ENCODE measurements at regions not wholly inside any gene's neighbourhood (a gene's known extent, or its start where the extent isn't known, plus 50 kb on each side); places are given as distances from the start of the nearest gene placed in this dataset.
"Not testable (repeated sequence)": the region's sequence is repeated elsewhere in the genome, so short reads cannot be mapped to it uniquely, and the experiment has no call there.

DNA sequence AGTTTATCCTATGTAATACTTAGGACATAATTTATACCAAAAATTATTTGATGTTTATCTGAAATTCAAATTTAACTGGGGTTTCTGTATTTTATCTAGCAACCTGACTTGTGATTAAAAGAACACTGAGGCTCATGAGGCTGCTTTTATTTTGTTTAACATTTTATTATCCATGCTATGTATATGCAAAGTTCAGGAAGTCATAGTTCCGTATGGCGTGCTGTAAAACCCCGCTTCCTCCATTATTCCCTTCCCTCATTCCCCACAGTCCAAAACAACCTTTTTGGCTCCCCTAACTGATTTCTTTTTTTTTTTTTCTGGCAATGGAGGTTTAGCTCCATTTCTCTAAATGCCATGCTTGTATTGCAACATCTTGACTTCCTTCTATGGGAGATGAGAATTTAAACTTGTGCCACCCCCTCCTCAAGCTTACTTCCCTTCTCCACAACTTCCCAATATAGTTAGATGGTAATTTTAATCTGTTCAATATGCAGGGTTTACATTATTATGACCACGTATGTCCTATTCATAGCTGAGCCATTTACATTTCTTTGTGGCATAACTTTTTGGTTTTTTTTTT lies 138.0 kb upstream of the DNAH14 start:
- DNase-seq (ENCODE audit: low read depth) = no peak

DNA sequence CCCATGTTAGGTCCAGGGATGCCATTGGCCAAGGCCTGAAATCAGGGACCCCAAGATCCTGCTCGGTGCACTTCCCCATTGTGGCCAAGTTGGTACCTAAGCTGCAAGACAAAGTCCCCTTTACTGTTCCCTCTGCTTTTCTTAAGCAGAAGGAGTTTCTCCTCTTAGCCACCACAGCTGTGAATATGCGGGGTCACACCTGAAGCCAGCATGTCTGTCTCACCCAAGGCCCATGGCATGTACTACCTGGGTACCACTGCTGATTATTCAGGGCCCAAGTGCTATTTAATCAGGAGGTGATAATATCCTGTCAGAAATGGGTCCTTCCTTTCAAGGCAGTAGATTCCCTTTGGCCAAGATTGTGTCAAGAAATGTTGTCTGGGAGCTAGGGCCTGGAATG lies 133.9 kb upstream of the DNAH14 start:
- DNase-seq (ENCODE audit: low read depth) = no peak

DNA sequence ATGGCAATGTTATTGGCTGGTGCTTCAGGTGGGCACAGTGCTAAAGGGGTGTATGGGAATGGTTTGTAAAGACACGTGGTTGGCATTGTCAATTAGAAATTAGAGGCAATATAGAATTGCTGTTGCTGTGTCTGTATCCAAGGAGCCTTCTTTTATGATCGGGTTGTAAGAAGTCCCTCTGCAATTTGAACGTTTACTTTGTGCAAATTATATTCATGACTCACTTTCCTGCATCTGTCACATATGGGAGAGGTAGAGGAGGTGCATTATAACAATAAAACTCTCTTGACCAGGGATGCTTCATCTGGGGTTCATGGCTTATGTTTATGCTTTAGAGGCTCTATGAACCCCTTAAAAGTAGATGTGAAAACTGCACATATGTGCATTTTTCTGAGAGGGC lies 130.4 kb upstream of the DNAH14 start:
- no peak for DNase-seq (ENCODE audit: low read depth)

DNA sequence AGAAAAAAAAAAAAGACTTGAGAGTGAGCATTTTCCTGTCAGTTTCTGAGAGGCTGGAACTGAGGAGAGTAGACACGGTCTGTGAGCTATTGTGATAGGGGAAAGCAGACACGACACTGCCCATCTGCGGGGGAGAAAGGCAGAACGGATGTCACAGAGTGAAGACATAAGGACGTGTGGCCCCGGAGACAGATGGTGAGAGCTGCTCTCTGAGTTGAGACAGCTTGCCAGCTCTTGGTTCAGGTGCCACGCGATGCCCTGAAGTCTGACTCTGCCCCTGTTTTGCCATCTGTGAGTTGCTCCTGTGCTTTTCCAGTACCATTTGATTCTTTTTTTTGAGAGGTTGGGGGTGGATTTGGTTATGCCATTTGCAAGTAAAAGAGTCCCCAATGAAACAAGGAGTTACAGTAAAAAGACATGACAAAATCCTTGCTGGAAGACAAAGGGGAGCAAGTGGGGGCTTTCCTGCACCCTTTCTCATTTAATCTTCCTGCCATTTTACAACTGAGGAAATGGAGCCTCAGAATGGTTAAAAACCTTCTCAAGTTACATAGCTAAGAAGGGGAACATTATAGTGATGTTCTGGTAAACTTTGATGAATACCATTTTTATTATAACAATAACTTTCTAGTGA lies 128.9 kb upstream of the DNAH14 start:
- no peak for DNase-seq (ENCODE audit: low read depth)

DNA sequence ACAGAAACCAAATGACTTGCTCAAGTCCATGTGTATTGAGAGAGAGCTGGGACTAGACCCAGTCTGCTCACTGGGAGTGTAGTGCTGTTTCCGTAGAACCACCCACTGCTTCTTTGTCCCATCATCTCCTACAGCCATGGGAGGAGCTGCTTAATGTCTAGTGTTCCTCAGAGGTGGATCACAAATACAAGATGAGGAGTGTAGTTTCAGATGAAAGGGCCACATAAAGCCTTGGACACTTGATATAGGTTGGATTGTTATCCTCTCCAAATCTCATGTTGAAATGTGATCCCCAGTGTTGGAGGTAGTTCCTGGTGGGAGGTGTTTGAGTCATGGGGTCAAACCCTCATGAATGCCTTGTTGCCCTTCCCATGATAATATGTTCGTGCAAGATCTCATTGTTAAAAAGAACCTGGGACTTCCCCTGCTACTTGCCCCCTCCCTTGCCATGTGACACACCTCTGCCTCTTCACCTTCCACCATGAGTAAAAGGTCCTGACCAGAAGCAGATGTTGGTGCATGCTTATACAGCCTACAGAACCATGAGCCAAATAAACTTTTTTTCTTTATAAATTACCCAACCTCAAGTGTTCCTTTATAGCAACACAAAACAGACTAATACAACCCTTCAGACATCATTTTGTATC lies 127.5 kb upstream of the DNAH14 start:
- no peak for DNase-seq (ENCODE audit: low read depth)

DNA sequence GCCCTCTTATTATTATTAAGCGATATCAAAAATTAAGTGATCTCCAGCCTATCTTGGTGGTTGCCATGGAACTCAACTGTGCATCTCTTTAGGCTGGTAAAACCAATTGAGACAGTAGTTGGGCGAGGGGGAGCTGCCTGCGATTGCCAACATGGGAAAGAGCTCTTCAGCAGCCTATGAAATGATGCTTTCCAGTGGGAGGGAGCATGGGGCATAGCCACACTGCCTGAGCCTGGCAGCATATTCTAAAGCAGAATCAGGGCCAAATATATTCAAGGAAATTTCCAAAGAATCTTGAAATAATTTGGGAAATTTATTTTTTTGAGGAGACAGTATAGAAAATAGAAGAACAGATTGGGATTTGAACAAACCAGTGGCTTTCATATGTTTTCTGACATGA lies 126.9 kb upstream of the DNAH14 start:
- no peak for DNase-seq (ENCODE audit: low read depth)

DNA sequence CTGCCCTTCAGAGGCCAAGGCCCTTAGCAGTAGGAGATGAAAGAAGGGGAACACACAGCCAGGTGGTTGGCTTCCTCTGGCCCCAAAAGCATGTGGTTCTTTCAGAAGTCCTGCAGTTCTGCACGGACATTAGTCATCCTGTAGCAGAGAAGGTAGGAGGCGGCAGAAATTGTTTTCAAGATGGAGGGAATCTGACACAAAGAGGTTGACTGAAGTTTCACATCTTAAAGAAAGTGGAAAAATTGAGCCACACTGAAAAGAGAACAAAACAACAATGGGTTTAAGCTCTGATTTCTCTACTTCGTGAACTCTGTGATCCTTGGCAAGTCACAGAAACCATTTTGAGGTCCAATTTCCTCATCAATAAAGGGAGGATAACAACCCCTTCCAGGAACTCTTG lies 125.3 kb upstream of the DNAH14 start:
- DNase-seq (ENCODE audit: low read depth) = no peak

DNA sequence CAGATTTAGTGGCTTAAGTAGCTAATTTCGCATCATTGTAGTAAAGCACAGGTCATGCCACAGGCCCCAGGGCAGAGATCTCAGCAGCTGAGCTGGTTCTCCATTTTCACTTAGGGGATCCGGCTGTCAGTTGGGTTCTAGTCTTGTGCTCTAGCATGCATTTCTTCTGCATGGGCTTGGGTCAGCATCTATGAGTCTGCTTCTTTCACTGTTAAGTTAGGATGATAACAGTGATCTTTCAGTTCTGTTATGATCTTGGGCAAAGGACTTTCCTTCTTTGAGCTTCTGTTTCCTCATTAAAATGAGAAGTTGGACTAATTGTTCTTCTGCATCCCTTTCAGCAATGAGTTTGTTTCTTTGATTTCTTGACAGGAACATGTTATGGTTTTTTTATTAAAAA lies 123.6 kb upstream of the DNAH14 start:
- DNase-seq (ENCODE audit: low read depth) = no peak

DNA sequence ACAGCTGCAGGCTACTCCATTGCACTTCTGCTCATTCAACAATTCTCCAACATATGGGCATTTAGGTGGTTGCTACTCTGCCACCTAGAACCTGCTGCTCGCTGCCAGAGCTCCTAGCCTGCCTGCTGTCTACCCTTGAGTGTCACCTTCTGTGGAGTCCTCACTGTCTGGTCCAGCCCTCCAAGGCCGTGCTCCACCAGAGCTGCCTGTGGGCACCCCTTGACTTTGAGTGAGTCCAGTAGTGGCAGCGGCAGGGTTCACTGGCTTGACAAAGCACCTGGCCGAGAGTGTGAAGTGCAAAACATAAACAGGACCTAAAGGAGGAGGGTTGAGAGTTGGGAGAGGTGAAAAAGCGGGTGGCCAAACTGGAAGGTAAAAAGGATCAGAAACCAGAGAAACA lies 120.3 kb upstream of the DNAH14 start:
- DNase-seq (ENCODE audit: low read depth) = no peak

DNA sequence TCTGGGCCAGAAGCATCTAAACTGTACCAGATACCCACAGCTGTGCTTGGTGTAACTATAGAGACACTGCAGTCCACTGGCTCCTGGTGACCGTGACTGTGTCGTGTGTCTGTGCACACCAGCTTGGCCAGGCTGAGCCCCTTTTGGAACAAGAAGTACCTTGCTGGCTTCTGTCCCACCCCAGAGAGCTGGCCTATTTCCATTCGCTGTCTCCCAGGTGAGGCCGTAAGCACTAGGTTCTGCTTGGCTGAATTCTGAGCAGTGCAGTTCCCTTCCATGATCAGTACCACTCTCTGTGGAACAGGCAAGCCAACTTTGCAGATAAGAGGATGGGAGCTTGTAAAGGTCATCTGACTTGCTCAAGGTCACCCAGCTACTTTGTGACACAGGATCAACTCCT lies 119.9 kb upstream of the DNAH14 start:
- no peak for DNase-seq (ENCODE audit: low read depth)

DNA sequence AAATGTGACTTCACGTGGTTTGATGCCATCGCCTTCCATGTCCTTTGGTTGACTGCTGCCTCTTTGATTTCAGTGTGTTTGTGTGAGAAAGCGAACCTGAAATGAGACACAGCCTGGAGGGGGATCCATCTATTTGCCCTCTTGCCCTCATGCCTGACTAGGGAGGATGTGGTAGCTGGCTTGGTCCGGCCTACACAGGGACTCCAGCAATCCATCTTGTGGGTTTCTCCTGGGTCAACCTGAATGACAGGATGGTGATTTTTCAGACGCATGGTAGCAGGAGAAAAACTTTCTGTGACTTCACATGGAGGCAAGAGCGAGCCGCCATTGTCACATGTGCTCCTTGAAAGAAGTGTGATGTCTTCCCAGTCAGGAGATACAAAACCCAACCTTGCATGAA lies 117.9 kb upstream of the DNAH14 start:
- no peak for DNase-seq (ENCODE audit: low read depth)

DNA sequence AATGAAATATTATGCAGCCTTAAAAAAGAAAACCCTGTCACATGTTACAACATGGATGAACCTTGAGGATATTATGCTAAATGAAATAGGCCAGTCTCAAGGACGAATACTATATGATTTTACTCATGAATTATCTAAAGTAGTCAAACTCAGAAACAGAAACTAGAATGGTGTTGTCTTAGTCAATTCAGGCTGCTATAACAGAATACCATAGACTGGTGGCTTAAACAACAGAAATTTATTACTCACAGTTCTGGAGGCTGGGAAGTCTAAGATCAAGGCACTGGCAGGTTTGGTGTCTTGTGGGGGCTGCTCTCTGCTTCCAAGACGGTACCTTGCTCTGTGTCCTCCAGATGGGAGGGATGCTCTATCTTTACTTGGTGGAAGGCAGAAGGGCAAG lies 113.8 kb upstream of the DNAH14 start:
- DNase-seq (ENCODE audit: low read depth) = no peak

DNA sequence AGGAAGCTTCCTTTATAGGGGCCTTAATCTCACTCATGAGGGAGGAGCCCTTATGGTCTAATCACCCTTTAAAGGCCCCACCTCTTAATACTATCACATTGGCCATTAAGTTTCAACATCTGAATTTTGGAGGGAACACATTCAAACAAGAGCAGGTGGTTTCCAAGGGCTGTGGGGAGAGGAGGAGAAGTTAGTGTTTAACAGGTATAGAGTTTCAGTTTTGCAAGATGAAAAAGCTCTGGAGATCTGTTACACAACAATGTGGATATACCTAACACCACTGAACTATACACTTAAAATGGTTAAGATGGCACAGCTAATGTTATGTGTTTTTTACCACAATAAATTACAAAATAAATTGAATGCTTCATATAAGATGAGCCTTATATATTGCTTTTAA lies 113.4 kb upstream of the DNAH14 start:
- DNase-seq (ENCODE audit: low read depth) = no peak

DNA sequence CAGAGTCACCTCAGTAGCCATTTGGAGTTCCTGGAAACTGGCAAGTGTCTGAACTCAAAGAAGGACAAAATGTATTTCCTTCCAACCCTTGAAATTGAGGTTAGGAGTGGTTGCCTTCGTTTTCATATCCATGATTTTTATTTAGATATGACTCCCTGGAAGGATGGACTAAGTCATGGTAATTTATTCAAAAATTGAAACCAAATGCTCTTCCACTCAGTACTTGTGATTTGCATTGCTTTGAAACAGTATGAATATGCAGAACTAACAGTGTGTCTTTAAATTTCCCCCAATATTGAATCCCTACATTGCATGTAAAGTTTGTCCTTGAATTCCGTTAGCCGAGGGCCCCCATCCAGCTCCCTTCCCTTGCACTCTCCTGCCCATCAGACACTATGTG lies 112.1 kb upstream of the DNAH14 start:
- DNase-seq (ENCODE audit: low read depth) = no peak

DNA sequence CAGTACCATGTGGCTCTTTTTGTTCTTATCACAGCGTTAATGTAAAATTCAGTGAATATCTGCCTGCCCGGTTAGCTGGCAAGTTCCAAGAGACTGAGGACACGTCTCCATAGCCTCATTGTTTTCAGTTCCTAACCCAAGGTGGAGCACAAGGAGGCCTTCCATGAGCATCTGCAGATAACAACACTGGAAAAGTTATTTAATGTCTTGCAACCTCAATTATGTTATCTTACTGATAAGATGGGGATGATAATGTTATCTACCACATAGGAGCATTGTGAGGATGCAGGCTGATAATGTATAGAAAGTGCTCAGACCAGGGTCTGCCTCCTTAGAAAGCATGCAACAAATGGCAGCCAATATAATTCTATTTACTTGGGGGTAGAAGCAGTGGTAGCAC lies 109.6 kb upstream of the DNAH14 start:
- no peak for DNase-seq (ENCODE audit: low read depth)

DNA sequence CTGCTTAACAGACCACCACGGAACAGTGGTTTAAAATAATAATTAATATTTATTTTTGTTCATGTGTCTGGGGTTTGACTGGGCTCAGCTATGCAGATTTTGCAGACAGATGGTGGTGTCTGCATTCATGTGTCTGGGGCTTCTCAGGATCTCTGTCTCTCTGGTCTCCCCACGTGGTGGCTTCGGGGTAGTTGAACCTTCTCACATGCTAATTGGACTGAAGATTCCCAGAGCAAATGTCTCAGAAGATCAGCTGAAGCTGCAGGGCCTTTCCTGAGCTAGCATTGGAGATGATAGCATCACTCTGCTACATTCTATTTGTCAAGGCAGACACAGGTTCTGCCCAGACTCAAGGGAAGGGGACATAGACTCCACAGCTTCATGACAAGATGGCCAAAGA lies 109.1 kb upstream of the DNAH14 start:
- no peak for DNase-seq (ENCODE audit: low read depth)

DNA sequence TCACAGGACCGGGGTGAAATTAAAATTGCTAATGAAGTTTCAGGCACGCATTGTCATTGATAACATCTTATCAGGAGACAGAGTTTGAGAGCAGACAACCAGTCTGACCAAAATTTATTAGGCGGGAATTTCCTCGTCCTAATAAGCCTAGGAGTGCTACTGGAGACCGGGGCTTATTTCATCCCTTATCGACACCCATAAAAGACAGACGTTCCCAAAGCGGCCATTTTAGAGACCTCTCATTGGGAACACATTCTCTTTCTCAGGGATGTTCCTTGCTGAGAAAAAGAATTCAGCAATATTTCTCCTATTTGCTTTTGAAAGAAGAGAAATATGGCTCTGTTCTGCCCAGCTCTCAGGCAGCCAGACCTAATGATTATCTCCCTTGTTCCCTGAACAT lies 107.7 kb upstream of the DNAH14 start:
- DNase-seq (ENCODE audit: low read depth) = not testable (repeated sequence)

DNA sequence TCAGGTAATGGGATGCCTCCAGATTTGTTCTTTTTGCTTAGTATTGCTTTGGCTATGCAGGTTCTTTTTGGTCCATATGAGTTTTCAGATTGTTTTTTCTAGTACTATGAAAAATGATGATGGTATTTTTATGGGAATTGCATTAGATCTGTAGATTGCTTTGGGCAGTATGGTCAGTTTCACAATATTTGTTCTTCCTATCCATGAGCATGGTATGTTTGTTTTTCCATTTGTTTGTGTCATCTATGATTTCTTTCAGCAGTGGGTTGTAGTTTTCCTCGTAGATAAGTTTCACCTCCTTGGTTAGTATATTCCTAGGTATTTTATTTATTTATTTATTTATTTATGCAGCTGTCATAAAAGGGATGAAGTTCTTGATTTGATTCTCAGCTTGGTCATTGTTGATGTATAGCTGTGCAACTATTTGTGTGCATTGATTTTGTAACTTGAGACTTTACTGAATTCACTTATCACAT lies 103.9 kb upstream of the DNAH14 start:
- no peak for DNase-seq (ENCODE audit: low read depth)

DNA sequence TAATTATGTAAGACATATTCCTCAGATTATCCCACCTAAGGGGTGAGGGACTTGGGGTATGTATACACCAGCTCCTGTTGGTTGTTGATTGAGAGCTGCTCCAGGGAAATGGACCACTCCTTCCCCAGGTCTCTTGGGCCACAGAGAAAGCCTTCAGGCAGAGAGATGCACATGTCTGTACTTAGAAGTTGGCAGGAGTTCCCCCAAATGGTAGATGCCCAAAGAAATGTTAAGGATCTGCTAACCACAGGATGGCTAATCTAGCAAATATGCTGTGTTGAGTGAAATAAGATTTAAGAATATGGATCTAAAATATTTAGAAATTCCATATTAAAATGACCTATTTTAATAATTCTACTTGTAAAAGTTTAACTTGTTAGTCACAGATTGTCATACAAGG lies 100.8 kb upstream of the DNAH14 start:
- DNase-seq (ENCODE audit: low read depth) = no peak

DNA sequence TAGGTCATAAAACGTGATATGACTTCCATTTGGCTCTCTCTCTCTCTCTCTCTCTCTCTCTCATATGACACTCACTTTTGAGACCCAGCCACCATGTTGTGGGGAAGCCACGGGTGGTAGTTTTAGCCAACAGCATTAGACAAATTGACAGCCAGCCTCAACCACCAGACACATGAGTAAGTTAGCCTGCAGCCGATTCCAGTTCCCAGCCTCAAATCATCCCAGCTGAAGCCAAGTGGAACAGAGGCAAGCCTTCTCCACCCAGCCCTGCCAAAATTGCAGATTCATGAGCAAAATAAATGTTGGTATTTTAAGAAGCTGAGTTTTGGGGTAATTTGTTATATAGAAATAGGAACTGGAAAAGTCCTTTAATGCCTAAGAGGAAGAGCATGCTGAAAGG lies 98.0 kb upstream of the DNAH14 start:
- no peak for DNase-seq (ENCODE audit: low read depth)

DNA sequence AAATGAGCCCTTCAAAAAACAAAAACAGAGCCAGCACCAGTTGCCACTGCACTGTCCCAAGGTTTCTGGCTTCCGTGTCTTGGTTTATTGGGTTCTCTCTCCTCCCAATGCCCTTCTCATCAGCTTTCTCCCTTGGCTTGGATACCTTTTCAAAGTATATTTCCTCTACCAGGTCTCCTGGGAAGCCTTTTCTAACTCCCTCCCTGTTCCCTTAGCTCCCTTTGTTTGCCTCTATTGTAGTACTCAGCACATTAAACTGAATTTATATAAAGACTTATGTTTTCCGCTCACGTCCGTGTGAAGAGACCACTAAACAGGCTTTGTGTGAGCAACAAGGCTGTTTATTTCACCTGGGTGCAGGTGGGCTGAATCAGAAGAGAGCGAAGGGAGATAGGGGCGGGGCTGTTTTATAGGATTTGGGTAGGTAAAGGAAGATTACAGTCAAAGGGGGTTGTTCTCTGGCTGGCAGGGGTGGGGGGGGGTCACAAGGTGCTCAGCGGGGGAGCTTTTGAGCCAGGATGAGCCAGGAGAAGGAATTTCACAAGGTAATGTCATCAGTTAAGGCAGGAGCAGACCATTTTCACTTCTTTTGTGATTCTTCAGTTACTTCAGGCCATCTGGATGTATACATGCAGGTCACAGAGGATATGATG lies 89.7 kb upstream of the DNAH14 start:
- DNase-seq (ENCODE audit: low read depth) = not testable (repeated sequence)

DNA sequence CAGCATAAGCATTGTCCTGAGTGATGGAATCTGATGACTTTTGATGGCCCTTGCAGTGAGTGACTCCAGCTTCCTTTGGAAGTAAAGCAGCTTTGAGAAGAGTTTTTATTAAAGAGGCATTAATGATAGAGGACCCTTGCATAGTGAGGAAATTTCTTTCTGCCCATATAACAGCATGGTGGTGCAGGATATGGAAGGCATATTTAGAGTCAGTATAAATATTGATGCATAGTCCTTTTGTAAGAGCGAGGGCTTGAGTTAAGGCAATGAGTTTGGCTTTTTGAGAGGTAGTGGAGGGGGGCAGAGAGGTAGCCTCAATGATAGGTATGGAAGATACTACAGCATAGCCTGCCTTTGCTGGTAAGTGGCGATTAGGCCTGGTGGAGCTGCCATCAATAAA lies 87.7 kb upstream of the DNAH14 start:
- not testable (repeated sequence) for DNase-seq (ENCODE audit: low read depth)
